HepG2 (cell line): ENCODE measurements at regions not wholly inside any gene's neighbourhood (a gene's known extent, or its start where the extent isn't known, plus 50 kb on each side); places are given as distances from the start of the nearest gene placed in this dataset.

Experiments
- ATAC-seq: fragments of 200-7000 bp; cut with Tn5 transposase; 3 replicates; pipeline ENCODE4 v1.9.1; 2020; ENCODE audit warnings: mild to moderate bottlenecking, moderate library complexity
- BruUV-seq: library from RNA; stranded (reverse); fragments of 400-500 nt; replicated peaks from 2 replicates; lab custom pipeline; 2021; lab: Mats Ljungman, UMichigan
- CTCF ChIA-PET: fragments of 300-600 bp; formaldehyde crosslinking; extraction: SDS; loops from one replicate; lab custom pipeline; 2021; ENCODE audit warnings: low total read pairs, inconsistent platforms, low intra/inter-chr PET ratio; lab: Yijun Ruan, JAX
- POLR2A ChIA-PET: fragments of 350-600 bp; sonication (Branson Sonifier 250); formaldehyde crosslinking; loops from one replicate; lab custom pipeline; 2020; ENCODE audit warnings: antibody characterized with exemption, inconsistent platforms; lab: Yijun Ruan, JAX
- DNase-seq: peaks from one replicate; pipeline ENCODE4 v3.0.0-alpha.2; 2015; ENCODE audit warnings: low spot score
- FAIRE-seq: peaks from 3 replicates; lab custom pipeline; 2011; peaks lifted over from hg19 to GRCh38; lab: Jason Lieb, UNC
- H2AFZ ChIP-seq: one replicate; pipeline ENCODE4 v1.6.1; 2011; ENCODE audit warnings: low read length, inconsistent platforms
- H3K27ac ChIP-seq: fragments of 300-600 bp; 3 replicates; pipeline ENCODE4 v1.8.0; 2011; ENCODE audit warnings: mixed run types, mild to moderate bottlenecking, mixed read lengths, low read length, inconsistent platforms; ENCODE audit not compliant: insufficient read depth; ENCODE audit errors: extremely low read length
- H3K27me3 ChIP-seq, 2 experiments: fragments of 200-600 bp in 1 of 2; 2 replicates in 1 of 2; 3 replicates in 1 of 2; pipeline versions ENCODE4 v1.6.0 to v1.8.0; 2011; ENCODE audit warnings: low read length in 2 of 2, mild to moderate bottlenecking in 2 of 2, moderate library complexity in 2 of 2, inconsistent platforms in 1 of 2; ENCODE audit not compliant: insufficient read depth in 2 of 2, control insufficient read depth in 1 of 2
- H3K36me3 ChIP-seq, 2 experiments: fragments of 200-600 bp in 1 of 2; replicated peaks in 1 of 2; 2 replicates in 1 of 2; 3 replicates in 1 of 2; pipeline versions ENCODE4 v1.5.1 to v1.8.0; 2011; ENCODE audit warnings: low read length in 2 of 2, inconsistent platforms in 1 of 2; ENCODE audit not compliant: insufficient read depth in 2 of 2, control insufficient read depth in 1 of 2
- H3K4me1 ChIP-seq: 2 replicates; pipeline ENCODE4 v1.5.1; 2012; ENCODE audit warnings: low read length, inconsistent platforms; ENCODE audit not compliant: insufficient read depth
- H3K4me2 ChIP-seq: 2 replicates; pipeline ENCODE4 v1.6.0; 2011; ENCODE audit warnings: low read depth, low read length, inconsistent platforms
- H3K4me3 ChIP-seq, 3 experiments: fragments of 200-600 bp in 1 of 3; sonication (generic), shearing (Covaris generic) in 1 of 3; replicated peaks in 1 of 3; 2 replicates each; pipeline ENCODE4 v1.5.1; 2011 to 2016; ENCODE audit warnings: low read length in 3 of 3, inconsistent platforms in 2 of 3, low read depth in 2 of 3, mild to moderate bottlenecking in 2 of 3, control low read depth in 1 of 3, mixed read lengths in 1 of 3; ENCODE audit not compliant: insufficient read depth in 1 of 3
- H3K79me2 ChIP-seq: one replicate; pipeline ENCODE4 v1.6.1; 2011; ENCODE audit warnings: low read length, inconsistent platforms; ENCODE audit not compliant: insufficient read depth
- H3K9ac ChIP-seq: 2 replicates; pipeline ENCODE4 v1.6.0; 2011; ENCODE audit warnings: mild to moderate bottlenecking, low read depth, low read length, inconsistent platforms; ENCODE audit not compliant: insufficient read depth
- H3K9me3 ChIP-seq: 2 replicates; pipeline ENCODE4 v1.5.1; 2012; ENCODE audit warnings: mild to moderate bottlenecking, low read length
- H4K20me1 ChIP-seq: 2 replicates; pipeline ENCODE4 v1.6.0; 2011; ENCODE audit warnings: inconsistent platforms, mild to moderate bottlenecking, low read length, moderate library complexity; ENCODE audit not compliant: insufficient read depth
- SETDB1 ChIP-seq: sonication (generic); formaldehyde crosslinking; IDR thresholded peaks from 2 replicates; pipeline ENCODE4 v1.5.1; 2020; ENCODE audit warnings: missing genetic modification reagents, mild to moderate bottlenecking, borderline replicate concordance
- ZNF253 ChIP-seq: sonication (generic); formaldehyde crosslinking; IDR thresholded peaks from 2 replicates; pipeline ENCODE4 v1.8.0; 2022; ENCODE audit warnings: mild to moderate bottlenecking, missing genetic modification reagents, borderline replicate concordance
- ZNF317 ChIP-seq: sonication (generic); formaldehyde crosslinking; IDR thresholded peaks from 2 replicates; pipeline ENCODE4 v1.5.0; 2020; ENCODE audit warnings: mild to moderate bottlenecking, missing genetic modification reagents
- ZNF567 ChIP-seq: sonication (generic); formaldehyde crosslinking; IDR thresholded peaks from 2 replicates; pipeline ENCODE4 v1.8.1; 2023; ENCODE audit warnings: mild to moderate bottlenecking, missing genetic modification reagents, borderline replicate concordance
- WGBS: methylation state at CpG from one replicate; pipeline ENCODE4 v1.1.6; 2017; ENCODE audit warnings: low lambda C conversion rate; 5-methylcytosine and 5-hydroxymethylcytosine counted together
- in situ Hi-C: cut with HindIII; loops from 2 replicates; pipeline ENCODE4 v1.10.0; 2017; ENCODE audit warnings: low pct_unique_long_range_greater_than_20kb; ENCODE audit not compliant: extremely low pct_ligation_motif_present
- intact Hi-C: fragments of 100-400 bp; cut with micrococcal nuclease; formaldehyde crosslinking; loops from one replicate; pipeline ENCODE4 v1.10.0; 2022; ENCODE audit not compliant: unreplicated experiment
- TF ChIP-seq, protein P1 (sequence below): sonication (generic); formaldehyde crosslinking; conservative IDR thresholded peaks from 2 replicates; pipeline ENCODE4 v1.8.0; 2022; ENCODE audit warnings: low read depth, missing genetic modification reagents

DNA sequence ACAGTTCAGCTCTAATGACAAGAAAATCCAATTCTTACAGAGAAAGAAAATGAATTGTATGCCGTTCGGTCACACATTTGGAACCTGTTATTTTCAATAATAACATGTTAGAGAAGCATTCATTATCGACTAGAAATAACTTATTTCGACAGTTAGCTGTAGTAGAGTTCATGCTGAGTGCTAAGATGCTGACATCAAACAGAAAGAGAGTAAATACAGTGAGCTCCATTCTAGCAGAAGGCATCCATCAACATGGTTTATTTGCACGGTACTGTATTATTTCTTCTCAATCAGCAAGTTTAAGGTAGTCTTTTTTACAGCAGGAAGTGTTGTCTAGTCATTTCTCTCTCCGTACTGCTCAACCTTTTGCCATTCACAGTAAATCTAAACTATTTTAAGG lies 732.1 kb downstream of the STIM2 start (continued):
- TF ChIP-seq, protein P1, sequence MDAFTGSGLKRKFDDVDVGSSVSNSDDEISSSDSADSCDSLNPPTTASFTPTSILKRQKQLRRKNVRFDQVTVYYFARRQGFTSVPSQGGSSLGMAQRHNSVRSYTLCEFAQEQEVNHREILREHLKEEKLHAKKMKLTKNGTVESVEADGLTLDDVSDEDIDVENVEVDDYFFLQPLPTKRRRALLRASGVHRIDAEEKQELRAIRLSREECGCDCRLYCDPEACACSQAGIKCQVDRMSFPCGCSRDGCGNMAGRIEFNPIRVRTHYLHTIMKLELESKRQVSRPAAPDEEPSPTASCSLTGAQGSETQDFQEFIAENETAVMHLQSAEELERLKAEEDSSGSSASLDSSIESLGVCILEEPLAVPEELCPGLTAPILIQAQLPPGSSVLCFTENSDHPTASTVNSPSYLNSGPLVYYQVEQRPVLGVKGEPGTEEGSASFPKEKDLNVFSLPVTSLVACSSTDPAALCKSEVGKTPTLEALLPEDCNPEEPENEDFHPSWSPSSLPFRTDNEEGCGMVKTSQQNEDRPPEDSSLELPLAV (CRISPR knock-in tag), result no peak
- no peak for TF ChIP-seq SETDB1 (CRISPR knock-in tag)
- no peak for TF ChIP-seq ZNF567 (CRISPR knock-in tag)

DNA sequence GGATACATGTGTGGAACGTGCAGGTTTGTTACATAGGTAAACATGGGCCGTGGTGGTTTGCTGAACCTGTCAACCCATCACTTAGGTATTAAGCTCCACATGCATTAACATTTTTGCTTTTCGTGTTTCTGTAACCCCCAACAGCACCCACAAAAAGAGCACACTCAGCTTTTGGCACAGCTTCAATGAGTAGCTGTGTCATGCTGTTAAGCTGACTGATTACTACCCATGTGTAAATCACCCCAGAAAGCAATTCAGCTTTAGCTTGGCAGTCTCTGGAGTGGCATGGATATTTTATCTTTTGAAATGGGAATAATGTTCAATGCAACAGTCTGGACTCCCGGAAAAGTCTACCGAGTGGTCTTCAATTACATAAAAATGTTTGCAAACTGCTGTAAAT lies 734.3 kb downstream of the STIM2 start:
- intact Hi-C loops, result no loop called here
- no peak overlapping the region for H2AFZ ChIP-seq
- TF ChIP-seq ZNF317, result no peak
- no peak for TF ChIP-seq ZNF253 (CRISPR knock-in tag)
- DNase-seq (no peak), FAIRE-seq (no peak), ATAC-seq (no peak)
- no peaks in the 10 kb centered on the region for H3K4me1 ChIP-seq
- H3K27me3 ChIP-seq, result no peaks in the 10 kb centered on the region; a peak in 1 of 5 replicates
- peaks cover 4% of the 10 kb centered on the region; the same call in 1 of the 2 replicates for H3K9me3 ChIP-seq
- no peaks in the 10 kb centered on the region for H3K79me2 ChIP-seq
- H3K27ac ChIP-seq, result no peak overlapping the region
- POLR2A ChIA-PET, result no interaction called here
- no peak overlapping the region for H3K9ac ChIP-seq
- 0% methylated on average over 5 of the region's 5 CpGs for WGBS
- H3K4me2 ChIP-seq, result no peak overlapping the region
- H4K20me1 ChIP-seq, result no peaks in the 10 kb centered on the region
- CTCF ChIA-PET, result no interaction called here
- H3K36me3 ChIP-seq, result no peaks in the 10 kb centered on the region
- in situ Hi-C loops, result no loop called here
- H3K4me3 ChIP-seq, result no peak overlapping the region
- no TSS peak for BruUV-seq
